ENCODE measurements at regions not wholly inside any gene's neighbourhood (a gene's known extent, or its start where the extent isn't known, plus 50 kb on each side); places are given as distances from the start of the nearest gene placed in this dataset.

GRCh38 chr18:45378933-45379332 lies 236.3 kb upstream of the SLC14A2 start:
- TF ChIP-seq GATA3 (IDR thresholded peaks at IDR 0.05; ENCODE audit: low read depth, low read length) = no peak
- no peak for TF ChIP-seq GATA2 (IDR thresholded peaks at IDR 0.05; ENCODE audit: low read depth, low read length)

- TF ChIP-seq GATA2 (IDR thresholded peaks at IDR 0.05; ENCODE audit: low read depth, low read length) (no peak), GATA3 (IDR thresholded peaks at IDR 0.05; ENCODE audit: low read depth, low read length) (no peak)
Measured at GRCh38 chr18:45379903-45380302, 235.4 kb upstream of the SLC14A2 start.

- no peak for TF ChIP-seq GATA2 (IDR thresholded peaks at IDR 0.05; ENCODE audit: low read depth, low read length)
- no peak for TF ChIP-seq GATA3 (IDR thresholded peaks at IDR 0.05; ENCODE audit: low read depth, low read length)
Measured at GRCh38 chr18:45381282-45381681, 234.0 kb upstream of the SLC14A2 start.

GRCh38 chr18:45383228-45383627 lies 232.0 kb upstream of the SLC14A2 start:
- TF ChIP-seq GATA3 (IDR thresholded peaks at IDR 0.05; ENCODE audit: low read depth, low read length) = no peak
- no peak for TF ChIP-seq GATA2 (IDR thresholded peaks at IDR 0.05; ENCODE audit: low read depth, low read length)

DNA sequence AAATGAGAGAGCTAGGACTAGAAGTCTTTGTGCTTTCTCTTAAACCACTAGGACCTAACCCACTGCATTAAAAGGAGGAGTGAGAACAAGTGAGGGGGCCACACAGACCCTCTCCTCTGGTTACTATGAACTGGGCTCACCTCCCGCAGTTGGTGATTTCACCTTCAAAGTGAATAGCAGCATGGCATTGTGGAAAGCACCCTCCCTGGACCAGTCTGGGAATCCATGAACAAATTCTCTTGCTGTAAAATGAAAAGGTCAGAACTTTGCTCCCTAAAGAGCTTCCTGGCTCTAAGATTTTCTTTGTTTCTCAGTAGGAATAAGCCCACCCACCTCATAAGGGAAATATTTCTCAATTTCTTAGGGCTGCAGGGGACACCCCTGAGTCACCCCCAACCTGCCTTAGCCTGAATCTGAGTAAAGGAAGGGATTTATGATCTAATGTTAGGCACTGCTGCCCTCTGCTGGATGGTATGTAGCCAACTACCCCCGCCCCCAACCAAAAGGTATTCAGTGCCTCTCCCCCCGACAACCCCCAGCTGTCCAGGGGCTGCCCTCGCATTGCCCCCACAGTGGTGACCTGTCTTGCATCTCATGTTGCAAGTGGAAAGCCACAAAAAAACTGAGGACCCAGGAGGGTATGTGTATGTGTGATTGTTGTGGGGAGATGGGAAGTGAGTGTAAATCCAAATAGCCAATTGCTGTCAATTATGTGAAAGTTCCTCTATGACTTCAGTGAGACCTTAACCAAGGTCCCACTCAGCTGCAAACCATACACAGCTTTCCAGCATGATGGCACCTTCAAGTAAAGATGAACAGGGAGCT lies 230.9 kb upstream of the SLC14A2 start:
- TF ChIP-seq GATA3 (IDR thresholded peaks at IDR 0.05; ENCODE audit: low read depth, low read length) = no peak
- TF ChIP-seq GATA2 (IDR thresholded peaks at IDR 0.05; ENCODE audit: low read depth, low read length) = no peak

GRCh38 chr18:45384962-45385315 lies 230.3 kb upstream of the SLC14A2 start:
- TF ChIP-seq GATA2 (IDR thresholded peaks at IDR 0.05; ENCODE audit: low read depth, low read length) (no peak), GATA3 (IDR thresholded peaks at IDR 0.05; ENCODE audit: low read depth, low read length) (no peak)

- TF ChIP-seq GATA3 (IDR thresholded peaks at IDR 0.05; ENCODE audit: low read depth, low read length) = no peak
- no peak for TF ChIP-seq GATA2 (IDR thresholded peaks at IDR 0.05; ENCODE audit: low read depth, low read length)
Measured at GRCh38 chr18:45386041-45386655, 229.1 kb upstream of the SLC14A2 start.

- TF ChIP-seq GATA2 (IDR thresholded peaks at IDR 0.05; ENCODE audit: low read depth, low read length) = no peak
- no peak for TF ChIP-seq GATA3 (IDR thresholded peaks at IDR 0.05; ENCODE audit: low read depth, low read length)
Measured at GRCh38 chr18:45387229-45387628, 228.0 kb upstream of the SLC14A2 start.

DNA sequence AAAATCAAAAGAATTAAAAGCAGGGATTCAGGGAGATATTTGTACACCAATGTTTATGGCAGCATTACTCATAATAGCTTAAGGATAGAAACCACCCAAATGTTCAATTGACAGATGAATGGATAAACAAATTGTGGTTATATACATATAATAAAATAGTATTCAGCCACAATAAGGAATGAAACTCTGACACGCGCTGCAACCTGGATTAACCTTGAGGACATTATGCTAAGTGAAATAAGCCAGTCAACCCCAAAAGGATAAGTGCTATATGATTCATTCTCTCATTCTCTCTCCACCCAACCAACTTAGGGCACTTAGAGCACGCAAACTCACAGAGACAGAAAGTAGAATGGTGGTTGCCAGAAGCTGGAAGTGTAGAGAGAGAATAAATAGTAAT lies 216.8 kb upstream of the SLC14A2 start:
- no peak for TF ChIP-seq GATA2 (IDR thresholded peaks at IDR 0.05; ENCODE audit: low read depth, low read length)
- TF ChIP-seq GATA3 (IDR thresholded peaks at IDR 0.05; ENCODE audit: low read depth, low read length) = no peak

DNA sequence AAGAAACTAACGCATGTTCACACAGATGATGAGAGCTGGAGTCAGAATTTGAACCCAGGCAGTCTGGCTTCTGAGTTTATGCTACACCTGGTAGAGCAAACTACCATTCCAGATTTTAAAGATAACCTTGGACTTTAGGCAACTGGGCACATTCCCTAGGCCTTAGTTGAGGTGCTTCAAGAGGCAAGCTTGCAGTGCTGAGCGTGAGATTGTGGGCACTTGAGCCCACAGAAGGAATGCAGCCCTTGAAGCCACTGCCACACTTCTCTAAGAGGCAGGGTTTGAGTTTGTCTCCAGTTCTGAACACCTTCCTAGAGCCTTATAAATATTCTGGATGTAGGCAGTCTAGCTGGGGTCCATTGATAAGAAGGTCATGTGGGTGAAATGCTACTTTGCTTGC lies 216.1 kb upstream of the SLC14A2 start:
- no peak for TF ChIP-seq GATA2 (IDR thresholded peaks at IDR 0.05; ENCODE audit: low read depth, low read length)
- no peak for TF ChIP-seq GATA3 (IDR thresholded peaks at IDR 0.05; ENCODE audit: low read depth, low read length)

DNA sequence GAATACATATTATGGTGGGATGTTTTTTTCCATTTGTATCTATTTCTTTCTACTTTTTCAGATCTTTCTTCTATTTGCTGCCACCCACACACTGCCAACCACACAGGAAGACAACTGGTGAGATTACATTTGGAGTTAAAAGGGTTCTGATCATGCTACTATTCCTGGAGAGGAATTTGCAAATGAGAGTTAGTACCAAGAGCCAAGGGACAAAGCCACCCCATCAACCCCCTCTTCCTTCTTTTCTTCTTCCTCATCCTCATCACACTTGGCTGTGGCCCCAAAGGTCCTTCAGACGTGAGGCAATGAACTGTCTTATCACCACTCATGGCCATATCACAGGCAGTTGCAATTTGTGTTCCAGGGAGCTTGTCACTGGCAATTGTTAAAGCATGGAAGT lies 215.6 kb upstream of the SLC14A2 start:
- no peak for TF ChIP-seq GATA2 (IDR thresholded peaks at IDR 0.05; ENCODE audit: low read depth, low read length)

DNA sequence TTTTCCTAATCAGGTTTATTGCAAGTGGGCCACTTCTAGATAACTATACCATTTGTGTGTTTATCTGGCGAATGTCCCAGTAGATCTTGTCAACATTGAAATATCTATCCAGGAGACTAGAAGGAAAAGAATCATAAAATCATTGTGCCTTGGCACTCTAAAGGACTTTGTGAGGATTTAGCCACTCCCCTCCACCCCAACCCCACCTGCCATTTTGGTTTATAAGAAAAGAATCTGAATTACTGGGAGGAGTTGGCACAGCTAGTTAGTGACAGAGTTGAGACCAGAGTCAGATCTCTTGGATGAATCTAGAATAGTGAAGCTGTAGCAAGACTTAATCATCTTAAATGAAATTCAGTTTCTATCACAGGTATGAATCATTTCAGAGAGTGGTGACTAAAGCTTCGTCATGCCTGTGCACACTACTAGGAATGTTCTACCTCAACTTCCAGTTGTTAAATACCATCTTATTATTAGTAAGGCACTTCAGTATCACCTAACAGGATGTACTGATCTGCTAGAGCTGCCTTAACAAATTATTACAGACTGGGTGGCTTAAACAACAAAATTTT lies 212.7 kb upstream of the SLC14A2 start:
- TF ChIP-seq GATA2 (IDR thresholded peaks at IDR 0.05; ENCODE audit: low read depth, low read length) = no peak
- TF ChIP-seq GATA3 (IDR thresholded peaks at IDR 0.05; ENCODE audit: low read depth, low read length) = no peak

- TF ChIP-seq GATA3 (IDR thresholded peaks at IDR 0.05; ENCODE audit: low read depth, low read length) (no peak), GATA2 (IDR thresholded peaks at IDR 0.05; ENCODE audit: low read depth, low read length) (no peak)
Measured at GRCh38 chr18:45403341-45404049, 211.8 kb upstream of the SLC14A2 start.

- TF ChIP-seq GATA3 (IDR thresholded peaks at IDR 0.05; ENCODE audit: low read depth, low read length) (no peak), GATA2 (IDR thresholded peaks at IDR 0.05; ENCODE audit: low read depth, low read length) (no peak)
Measured at GRCh38 chr18:45408218-45408617, 207.1 kb upstream of the SLC14A2 start.
